Suppressor macrophage (primary cell): ENCODE measurements at regions not wholly inside any gene's neighbourhood (a gene's known extent, or its start where the extent isn't known, plus 50 kb on each side); places are given as distances from the start of the nearest gene placed in this dataset.

Source experiments
- DNase-seq, 4 experiments: peaks; one replicate each; pipeline ENCODE4 v3.0.0-alpha.2; 2020 to 2022

- no peak for DNase-seq
These were observed 687.9 kb upstream of the SETBP1 start for GRCh38 chr18:43992741-43993140.

GRCh38 chr18:43994381-43994780 lies 686.3 kb upstream of the SETBP1 start:
- no peak for DNase-seq

GRCh38 chr18:44013871-44014270 lies 666.8 kb upstream of the SETBP1 start:
- DNase-seq = no peak

GRCh38 chr18:44025421-44025820 lies 655.3 kb upstream of the SETBP1 start:
- no peak for DNase-seq

GRCh38 chr18:44028109-44028508 lies 652.6 kb upstream of the SETBP1 start:
- DNase-seq = no peak

- no peak for DNase-seq
These were observed 649.6 kb upstream of the SETBP1 start for GRCh38 chr18:44031063-44031462.

- no peak for DNase-seq
These were observed 647.5 kb upstream of the SETBP1 start for GRCh38 chr18:44033144-44033701.

GRCh38 chr18:44035554-44035953 lies 645.1 kb upstream of the SETBP1 start:
- no peak for DNase-seq

GRCh38 chr18:44036501-44036900 lies 644.2 kb upstream of the SETBP1 start:
- DNase-seq = no peak

- DNase-seq = no peak
These were observed 641.5 kb upstream of the SETBP1 start for GRCh38 chr18:44039216-44039615.

GRCh38 chr18:44039826-44040225 lies 640.9 kb upstream of the SETBP1 start:
- DNase-seq = no peak

- DNase-seq = no peak
These were observed 639.1 kb upstream of the SETBP1 start for GRCh38 chr18:44041553-44041952.

- DNase-seq = no peak
These were observed 638.7 kb upstream of the SETBP1 start for GRCh38 chr18:44041961-44042360.

- DNase-seq = no peak
These were observed 634.2 kb upstream of the SETBP1 start for GRCh38 chr18:44046376-44046975.

- DNase-seq = no peak
These were observed 633.1 kb upstream of the SETBP1 start for GRCh38 chr18:44047585-44047984.

GRCh38 chr18:44048435-44048834 lies 632.3 kb upstream of the SETBP1 start:
- no peak for DNase-seq

GRCh38 chr18:44048846-44049245 lies 631.8 kb upstream of the SETBP1 start:
- no peak for DNase-seq

GRCh38 chr18:44051026-44051425 lies 629.7 kb upstream of the SETBP1 start:
- DNase-seq = no peak

- DNase-seq = no peak
These were observed 626.2 kb upstream of the SETBP1 start for GRCh38 chr18:44054514-44054913.

GRCh38 chr18:44060197-44060596 lies 620.5 kb upstream of the SETBP1 start:
- no peak for DNase-seq

- DNase-seq = no peak
These were observed 619.2 kb upstream of the SETBP1 start for GRCh38 chr18:44061438-44061837.

GRCh38 chr18:44062345-44062744 lies 618.3 kb upstream of the SETBP1 start:
- no peak for DNase-seq

GRCh38 chr18:44065206-44065605 lies 615.5 kb upstream of the SETBP1 start:
- no peak for DNase-seq

- DNase-seq = no peak
These were observed 614.1 kb upstream of the SETBP1 start for GRCh38 chr18:44066541-44066940.

- no peak for DNase-seq
These were observed 613.5 kb upstream of the SETBP1 start for GRCh38 chr18:44067186-44067585.
